DND-41 (cell line): ENCODE measurements at regions not wholly inside any gene's neighbourhood (a gene's known extent, or its start where the extent isn't known, plus 50 kb on each side); places are given as distances from the start of the nearest gene placed in this dataset.

Experiments used
- ATAC-seq: fragments of 200-7000 bp; cut with Tn5 transposase; 3 replicates; pipeline ENCODE4 v1.9.1; 2021; ENCODE audit warnings: low read depth; ENCODE audit not compliant: insufficient read depth
- DNase-seq: peaks from one replicate; pipeline ENCODE4 v3.0.0-alpha.2; 2020
- H2AFZ ChIP-seq: 2 replicates; pipeline ENCODE4 v1.6.0; 2012; ENCODE audit warnings: low read depth, low read length
- H3K27ac ChIP-seq: 2 replicates; pipeline ENCODE4 v1.5.1; 2012; ENCODE audit warnings: low read length, inconsistent platforms
- H3K27me3 ChIP-seq: fragments of 200-600 bp; sonication (generic); 2 replicates; pipeline ENCODE4 v1.6.0; 2012; ENCODE audit warnings: low read length, mild to moderate bottlenecking, inconsistent platforms; ENCODE audit not compliant: insufficient read depth, poor library complexity
- H3K36me3 ChIP-seq: 2 replicates; pipeline ENCODE4 v1.5.1; 2012; ENCODE audit warnings: low read length, inconsistent platforms; ENCODE audit not compliant: insufficient read depth
- H3K4me1 ChIP-seq: 2 replicates; pipeline ENCODE4 v1.5.1; 2012; ENCODE audit warnings: mild to moderate bottlenecking, low read length; ENCODE audit not compliant: insufficient read depth
- H3K4me2 ChIP-seq: 2 replicates; pipeline ENCODE4 v1.6.0; 2012; ENCODE audit warnings: mild to moderate bottlenecking, moderate library complexity, low read length, inconsistent platforms; ENCODE audit not compliant: insufficient read depth
- H3K4me3 ChIP-seq, 2 experiments: fragments of 200-600 bp in 1 of 2; shearing (Covaris generic) in 1 of 2; 2 replicates each; pipeline ENCODE4 v1.5.1; 2012 to 2016; ENCODE audit warnings: inconsistent platforms in 2 of 2, low read length in 2 of 2, mild to moderate bottlenecking in 2 of 2, low read depth in 1 of 2, moderate library complexity in 1 of 2
- H3K79me2 ChIP-seq: 2 replicates; pipeline ENCODE4 v1.6.0; 2012; ENCODE audit warnings: low read length, inconsistent platforms; ENCODE audit not compliant: insufficient read depth
- H3K9ac ChIP-seq: 2 replicates; pipeline ENCODE4 v1.6.0; 2012; ENCODE audit warnings: low read depth, mild to moderate bottlenecking, inconsistent platforms, low read length, moderate library complexity
- H3K9me3 ChIP-seq: 2 replicates; pipeline ENCODE4 v1.5.1; 2012; ENCODE audit warnings: low read length, moderate library complexity, mild to moderate bottlenecking, inconsistent platforms; ENCODE audit not compliant: insufficient read depth, severe bottlenecking
- H4K20me1 ChIP-seq: 2 replicates; pipeline ENCODE4 v1.6.0; 2012; ENCODE audit warnings: low read length; ENCODE audit not compliant: insufficient read depth
- EZH2 ChIP-seq: IDR thresholded peaks from 3 replicates; pipeline ENCODE4 v1.6.1; 2012; ENCODE audit warnings: borderline replicate concordance, low read depth, mild to moderate bottlenecking, moderate library complexity, low read length, inconsistent platforms; ENCODE audit not compliant: severe bottlenecking
- TF ChIP-seq, protein P1 (sequence below): IDR thresholded peaks from 2 replicates; pipeline ENCODE4 v1.5.1; 2012; ENCODE audit warnings: borderline replicate concordance, low read length, moderate library complexity, mild to moderate bottlenecking; ENCODE audit not compliant: poor library complexity, severe bottlenecking; ENCODE audit errors: extremely low read depth

DNA sequence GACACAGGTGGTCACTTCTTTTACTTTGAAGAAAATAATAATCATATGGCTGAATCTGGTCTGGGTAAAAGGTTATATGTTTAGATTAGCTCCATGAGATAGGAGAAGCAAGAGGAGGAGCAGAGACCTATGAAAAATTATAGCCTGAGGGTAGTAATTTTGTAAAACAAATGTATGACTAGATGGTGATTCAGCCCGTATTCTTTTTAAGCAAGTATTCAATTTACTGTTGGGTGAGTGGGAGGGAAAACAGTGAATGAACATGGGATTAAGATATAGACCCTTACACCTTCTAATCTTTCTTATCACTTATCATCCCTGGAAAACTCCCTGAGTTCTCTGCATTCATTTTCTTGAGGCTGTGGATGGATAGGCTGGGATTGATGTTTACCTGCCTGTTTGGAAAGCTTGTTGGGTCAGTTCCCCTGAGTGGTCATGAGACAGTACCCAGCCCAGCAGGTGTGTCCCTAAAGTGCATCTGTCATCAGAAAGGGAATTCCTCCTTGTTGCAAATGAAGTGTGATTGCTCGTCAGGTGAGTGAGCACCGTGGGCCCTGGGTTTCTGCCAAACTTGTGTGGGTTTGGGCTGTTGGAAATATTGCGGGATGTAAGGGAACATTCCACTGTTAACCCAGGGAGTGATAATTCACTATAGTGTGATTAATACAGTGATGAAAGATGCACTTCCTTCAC is 101.2 kb upstream of the GDNF start:
- no peaks in the 10 kb centered on the region for H3K79me2 ChIP-seq
- H3K27me3 ChIP-seq, result no peaks in the 10 kb centered on the region
- H2AFZ ChIP-seq, result no peak overlapping the region
- H4K20me1 ChIP-seq, result no peaks in the 10 kb centered on the region
- no peak overlapping the region for H3K9ac ChIP-seq
- H3K4me2 ChIP-seq, result no peak overlapping the region
- H3K4me3 ChIP-seq, result no peak overlapping the region
- no peaks in the 10 kb centered on the region for H3K36me3 ChIP-seq
- DNase-seq (no peak), ATAC-seq (no peak)
- no peaks in the 10 kb centered on the region for H3K4me1 ChIP-seq
- TF ChIP-seq, protein P1, sequence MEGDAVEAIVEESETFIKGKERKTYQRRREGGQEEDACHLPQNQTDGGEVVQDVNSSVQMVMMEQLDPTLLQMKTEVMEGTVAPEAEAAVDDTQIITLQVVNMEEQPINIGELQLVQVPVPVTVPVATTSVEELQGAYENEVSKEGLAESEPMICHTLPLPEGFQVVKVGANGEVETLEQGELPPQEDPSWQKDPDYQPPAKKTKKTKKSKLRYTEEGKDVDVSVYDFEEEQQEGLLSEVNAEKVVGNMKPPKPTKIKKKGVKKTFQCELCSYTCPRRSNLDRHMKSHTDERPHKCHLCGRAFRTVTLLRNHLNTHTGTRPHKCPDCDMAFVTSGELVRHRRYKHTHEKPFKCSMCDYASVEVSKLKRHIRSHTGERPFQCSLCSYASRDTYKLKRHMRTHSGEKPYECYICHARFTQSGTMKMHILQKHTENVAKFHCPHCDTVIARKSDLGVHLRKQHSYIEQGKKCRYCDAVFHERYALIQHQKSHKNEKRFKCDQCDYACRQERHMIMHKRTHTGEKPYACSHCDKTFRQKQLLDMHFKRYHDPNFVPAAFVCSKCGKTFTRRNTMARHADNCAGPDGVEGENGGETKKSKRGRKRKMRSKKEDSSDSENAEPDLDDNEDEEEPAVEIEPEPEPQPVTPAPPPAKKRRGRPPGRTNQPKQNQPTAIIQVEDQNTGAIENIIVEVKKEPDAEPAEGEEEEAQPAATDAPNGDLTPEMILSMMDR, result no peak
- TF ChIP-seq EZH2, result no peak
- H3K9me3 ChIP-seq, result no peaks in the 10 kb centered on the region
- no peak overlapping the region for H3K27ac ChIP-seq

DNA sequence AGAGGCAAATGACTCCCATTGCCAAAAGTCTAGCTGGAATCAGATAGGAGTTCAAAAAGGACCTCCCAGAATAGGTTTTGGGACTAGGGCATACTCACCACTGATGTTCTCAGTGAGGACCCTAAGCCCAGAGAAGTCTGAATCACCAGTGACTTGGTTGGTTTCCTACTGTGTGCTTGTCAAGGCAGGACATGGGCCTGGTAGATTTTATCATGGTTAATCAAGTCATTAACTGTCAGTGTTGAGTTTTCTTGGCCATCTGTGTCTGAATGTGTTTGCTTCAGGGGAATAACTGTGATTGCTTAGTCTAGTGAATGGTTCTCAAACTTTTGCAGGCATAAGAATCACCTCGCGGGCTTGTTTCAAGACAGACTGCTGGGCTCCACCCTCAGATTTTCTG is 99.0 kb upstream of the GDNF start:
- Histone ChIP-seq H3K27me3 (no peaks in the 10 kb centered on the region), H2AFZ (no peak overlapping the region), H3K4me3 (no peak overlapping the region), H3K79me2 (no peaks in the 10 kb centered on the region), H3K9me3 (no peaks in the 10 kb centered on the region), H3K4me1 (no peaks in the 10 kb centered on the region), H3K9ac (no peak overlapping the region), H3K36me3 (no peaks in the 10 kb centered on the region), H3K4me2 (no peak overlapping the region), H4K20me1 (no peaks in the 10 kb centered on the region), H3K27ac (no peak overlapping the region)
- TF ChIP-seq, protein P1, result no peak
- no peak for TF ChIP-seq EZH2
- DNase-seq, result no peak
- ATAC-seq, result no peak

DNA sequence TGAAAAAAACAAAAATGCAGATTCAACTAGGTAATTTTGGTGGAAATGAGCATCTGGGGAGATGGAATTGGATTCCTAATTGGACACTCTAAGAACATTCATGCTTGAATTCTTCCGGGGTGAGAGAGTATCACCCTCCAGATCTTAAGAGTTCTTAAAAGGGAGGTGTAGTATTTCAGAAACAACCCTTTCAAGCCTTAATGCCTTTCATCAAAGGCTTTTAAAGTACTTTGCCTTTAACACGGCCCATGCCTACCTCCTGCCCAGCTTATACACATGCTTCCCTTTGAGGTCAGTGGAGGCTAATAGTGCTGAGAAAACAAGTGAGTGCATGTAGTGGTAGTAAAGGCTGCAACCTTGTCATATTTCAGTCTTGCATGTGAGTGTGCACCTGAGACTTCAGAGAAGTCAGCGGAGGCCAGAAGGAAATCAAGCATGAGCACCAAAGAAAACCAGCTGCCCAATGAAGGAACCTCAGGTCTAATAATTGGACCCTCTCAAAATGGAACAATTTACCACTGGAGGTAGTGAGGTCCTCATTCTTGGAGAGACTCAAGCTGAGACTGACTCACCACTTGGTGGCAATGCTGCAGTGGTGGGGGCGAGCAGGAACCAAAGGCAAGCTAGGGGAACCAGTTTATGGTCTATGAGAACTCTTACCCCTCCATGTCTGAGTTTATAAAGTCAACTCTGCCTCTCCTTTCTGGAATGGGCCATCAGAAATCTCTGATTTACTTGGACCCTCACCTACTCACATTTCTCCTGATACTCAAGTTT is 98.4 kb upstream of the GDNF start:
- Histone ChIP-seq H3K36me3 (no peaks in the 10 kb centered on the region), H3K27me3 (peaks cover 4% of the 10 kb centered on the region), H4K20me1 (no peaks in the 10 kb centered on the region), H2AFZ (no peak overlapping the region), H3K79me2 (no peaks in the 10 kb centered on the region), H3K9me3 (no peaks in the 10 kb centered on the region), H3K9ac (no peak overlapping the region), H3K4me3 (no peak overlapping the region), H3K27ac (no peak overlapping the region), H3K4me1 (no peaks in the 10 kb centered on the region), H3K4me2 (no peak overlapping the region)
- no peak for ATAC-seq
- TF ChIP-seq, protein P1, result no peak
- no peak for TF ChIP-seq EZH2
- no peak for DNase-seq
